UCSD-AML1 (cell line): ENCODE measurements at regions not wholly inside any gene's neighbourhood (a gene's known extent, or its start where the extent isn't known, plus 50 kb on each side); places are given as distances from the start of the nearest gene placed in this dataset.
"Not testable (repeated sequence)": the region's sequence is repeated elsewhere in the genome, so short reads cannot be mapped to it uniquely, and the experiment has no call there.

Experiments used
- DNase-seq: peaks from one replicate; lab custom pipeline; 2025; ENCODE audit not compliant: unreplicated experiment; lab: John Stamatoyannopoulos, UW

DNA sequence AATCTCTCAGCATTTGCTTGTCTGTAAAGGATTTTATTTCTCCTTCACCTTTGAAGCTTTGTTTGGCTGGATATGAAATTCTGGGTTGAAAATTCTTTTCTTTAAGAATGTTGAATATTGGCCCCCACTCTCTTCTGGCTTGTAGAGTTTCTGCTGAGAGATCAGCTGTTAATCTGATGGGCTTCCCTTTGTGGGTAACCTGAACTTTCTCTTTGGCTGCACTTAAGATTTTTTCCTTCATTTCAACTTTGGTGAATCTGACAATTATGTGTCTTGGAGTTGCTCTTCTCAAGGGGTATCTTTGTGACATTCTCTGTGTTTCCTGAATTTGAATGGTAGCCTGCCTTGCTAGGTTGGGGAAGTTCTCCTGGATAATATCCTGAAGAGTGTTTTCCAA, 189.4 kb downstream of the TTC6 start:
- not testable (repeated sequence) for DNase-seq

DNA sequence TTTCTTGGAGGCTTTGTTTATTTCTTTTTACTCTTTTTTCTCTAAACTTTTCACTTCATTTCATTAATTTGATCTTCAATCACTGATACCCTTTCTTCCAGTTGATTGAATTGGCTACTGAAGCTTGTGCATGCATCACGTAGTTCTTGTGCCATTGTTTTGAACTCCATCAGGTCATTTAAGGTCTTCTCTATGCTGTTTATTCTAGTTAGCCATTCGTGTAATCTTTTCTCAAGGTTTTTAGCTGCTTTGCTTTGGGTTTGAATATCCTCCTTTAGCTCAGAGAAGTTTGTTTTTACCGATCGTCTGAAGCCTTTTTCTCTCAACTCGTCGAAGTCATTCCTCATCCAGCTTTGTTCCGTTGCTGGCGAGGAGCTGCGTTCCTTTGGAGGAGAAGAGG, 189.9 kb downstream of the TTC6 start:
- not testable (repeated sequence) for DNase-seq

DNA sequence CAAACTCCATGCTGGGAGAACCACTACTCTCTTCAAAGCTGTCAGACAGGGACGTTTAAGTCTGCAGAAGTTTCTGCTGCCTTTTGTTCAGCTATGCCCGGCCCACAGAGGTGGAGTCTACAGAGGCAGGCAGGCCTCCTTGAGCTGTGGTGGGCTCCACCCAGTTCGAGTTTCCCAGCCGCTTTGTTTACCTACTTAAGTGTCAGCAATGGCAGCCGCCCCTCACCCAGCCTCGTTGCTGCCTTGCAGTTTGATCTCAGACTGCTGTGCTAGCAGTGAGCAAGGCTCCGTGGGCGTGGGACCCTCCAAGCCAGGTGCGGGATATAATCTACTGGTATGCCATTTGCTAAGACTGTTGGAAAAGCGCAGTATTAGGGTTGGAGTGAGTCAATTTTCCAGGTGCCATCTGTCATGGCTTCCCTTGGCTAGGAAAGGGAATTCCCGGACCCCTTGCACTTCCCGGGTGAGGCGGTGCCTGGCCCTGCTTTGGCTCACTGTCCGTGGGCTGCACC, 190.7 kb downstream of the TTC6 start:
- not testable (repeated sequence) for DNase-seq

DNA sequence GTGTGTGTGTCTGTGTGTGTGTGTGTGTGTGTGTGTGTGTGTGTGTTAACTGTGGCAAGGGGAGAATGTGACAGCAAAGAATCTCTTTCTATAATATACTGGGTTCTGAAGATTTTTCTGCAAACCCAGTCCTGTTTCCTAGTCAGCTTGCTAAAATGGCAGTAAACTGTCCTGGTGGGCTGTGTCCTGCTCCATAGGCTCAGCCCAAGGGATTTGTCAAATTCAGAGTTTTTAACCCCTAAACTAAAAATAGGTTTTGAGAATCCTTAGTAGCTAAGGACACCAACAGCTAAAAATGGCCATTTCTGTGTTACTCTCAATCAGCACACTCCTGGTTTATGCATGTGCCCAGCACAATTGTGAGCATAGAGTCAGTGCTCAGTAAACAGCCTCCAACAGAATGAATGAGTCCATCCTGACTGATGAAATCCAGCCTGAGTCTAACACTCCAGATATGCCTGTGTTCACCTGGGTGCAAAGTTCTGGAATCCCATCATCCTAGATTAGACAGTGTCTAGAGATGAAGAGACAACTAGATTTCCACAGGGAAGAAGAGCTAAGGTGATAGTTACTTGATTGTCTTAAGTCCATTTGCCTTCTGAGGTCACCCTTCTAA, 192.6 kb downstream of the TTC6 start:
- no peak for DNase-seq

GRCh38 chr14:37791384-37792036, 196.1 kb downstream of the TTC6 start:
- no peak for DNase-seq

DNA sequence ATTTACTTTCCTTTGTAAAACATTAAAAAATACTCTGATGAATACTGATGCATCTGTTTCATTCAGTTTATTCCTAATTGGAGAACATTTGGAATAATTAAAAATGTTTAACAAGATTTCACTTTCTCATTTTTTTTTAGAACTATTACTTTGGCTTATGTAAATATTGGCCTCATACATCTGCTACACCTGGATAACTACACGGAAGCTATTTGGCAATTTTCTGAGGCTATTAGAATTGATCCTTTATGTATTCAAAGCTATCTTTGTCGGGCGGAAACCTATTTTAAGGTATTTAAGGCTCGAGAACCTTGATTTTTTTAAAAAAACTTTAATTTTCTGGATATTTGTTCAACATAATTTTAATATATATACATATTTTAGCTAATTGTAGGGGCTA, 196.7 kb downstream of the TTC6 start:
- DNase-seq: no peak

DNA sequence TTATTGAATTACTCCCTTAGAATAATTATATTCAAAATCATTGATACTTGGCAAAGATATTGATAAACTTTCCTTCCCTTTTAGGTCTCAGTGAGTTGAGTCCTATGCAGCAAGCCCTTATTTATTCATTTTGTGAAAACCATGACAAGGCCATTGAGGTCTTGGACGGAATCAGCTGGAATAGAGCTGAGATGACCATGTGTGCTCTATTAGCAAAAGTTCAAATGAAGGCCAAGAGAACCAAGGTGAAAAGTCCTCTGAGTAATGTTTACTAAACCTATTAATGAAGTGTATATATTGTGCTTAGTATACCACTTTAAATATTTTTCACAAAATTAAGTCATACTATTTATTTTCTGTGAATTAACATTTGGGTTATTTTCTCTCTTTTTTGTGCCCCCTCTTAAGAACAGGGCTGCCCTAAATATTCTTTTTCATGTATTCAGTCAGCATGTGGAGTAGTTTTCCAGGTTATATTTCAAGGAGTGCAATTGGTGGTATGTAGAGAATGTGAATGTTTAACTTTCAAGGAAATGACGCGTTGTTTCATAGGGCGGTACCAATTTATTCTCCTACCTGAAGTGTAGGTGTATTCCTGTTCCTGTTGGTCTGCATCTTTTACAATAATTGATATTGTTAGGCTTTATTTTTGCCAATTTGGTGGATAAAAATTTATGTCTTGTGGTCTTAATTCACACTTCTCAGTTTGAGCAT, 201.4 kb downstream of the TTC6 start:
- DNase-seq: no peak

DNA sequence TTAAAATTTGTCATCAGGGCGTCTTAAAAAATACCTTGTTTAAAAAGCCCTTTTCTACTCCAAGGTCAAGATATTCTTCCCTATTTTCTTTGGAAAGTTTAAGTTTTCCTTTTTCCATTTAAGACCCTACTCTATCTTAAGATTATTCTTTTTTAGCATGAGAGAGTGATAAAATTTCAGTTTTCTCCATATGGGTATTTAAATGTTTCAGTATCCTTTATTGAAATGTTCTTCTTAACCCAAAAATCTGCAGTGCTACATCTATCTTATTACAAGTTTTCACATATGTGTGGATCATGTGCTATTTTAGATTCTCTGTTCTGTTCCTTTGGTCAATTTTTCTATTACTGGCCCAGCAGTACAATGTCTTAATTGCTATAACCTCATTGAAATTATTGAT, 202.2 kb downstream of the TTC6 start:
- no peak for DNase-seq

DNA sequence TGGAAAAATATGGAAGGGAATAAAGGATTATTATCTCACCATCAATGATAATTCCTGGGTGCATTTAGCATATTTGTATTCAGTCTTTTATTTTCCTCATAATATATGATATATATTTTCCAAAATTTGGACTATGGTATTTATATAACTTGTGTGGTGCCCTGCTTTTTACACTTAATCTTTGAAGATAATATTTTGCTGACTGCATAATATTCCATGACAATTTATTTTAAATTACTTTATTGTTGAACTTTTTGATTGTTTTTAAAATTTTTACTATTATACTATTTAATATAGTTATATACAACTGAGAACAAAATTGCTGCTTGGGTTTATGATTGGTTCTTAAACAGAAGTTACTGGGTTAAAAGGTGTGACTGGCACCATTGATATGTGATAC, 212.3 kb downstream of the TTC6 start:
- no peak for DNase-seq

DNA sequence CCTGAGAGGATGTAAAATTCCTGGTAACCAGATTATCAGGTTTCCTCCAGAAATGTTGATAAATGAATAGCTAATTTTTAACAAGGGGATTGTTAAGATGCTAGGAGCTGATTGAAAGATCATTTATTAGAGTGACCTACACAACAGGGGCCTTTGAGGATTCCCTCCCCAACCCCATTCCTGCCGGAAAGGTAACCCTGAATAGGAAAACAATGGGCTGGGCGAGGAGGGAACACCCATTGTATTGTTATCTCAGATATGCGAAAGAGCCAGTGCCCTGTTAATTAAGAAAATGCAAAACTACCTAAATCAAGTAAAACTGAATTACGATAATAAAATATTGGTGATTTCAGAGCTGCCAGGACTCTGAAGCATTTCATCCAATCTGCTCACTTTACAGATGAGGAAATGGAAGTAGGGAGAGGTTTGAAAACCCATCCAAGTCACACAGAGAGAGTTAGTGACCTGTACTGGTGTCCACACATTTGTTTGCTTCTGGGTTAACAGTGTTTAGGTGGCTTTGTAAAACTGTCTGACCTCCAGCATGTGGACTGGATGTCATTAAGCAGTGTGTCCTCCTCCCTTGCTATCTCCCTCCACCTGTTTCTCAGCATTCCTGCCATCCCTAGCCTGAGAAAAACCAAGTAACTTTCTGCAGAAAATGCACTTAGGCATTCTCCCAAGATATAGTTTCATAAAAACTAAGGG, 214.8 kb downstream of the TTC6 start:
- DNase-seq: no peak

GRCh38 chr14:37813732-37814131, 218.3 kb downstream of the TTC6 start:
- DNase-seq: no peak

DNA sequence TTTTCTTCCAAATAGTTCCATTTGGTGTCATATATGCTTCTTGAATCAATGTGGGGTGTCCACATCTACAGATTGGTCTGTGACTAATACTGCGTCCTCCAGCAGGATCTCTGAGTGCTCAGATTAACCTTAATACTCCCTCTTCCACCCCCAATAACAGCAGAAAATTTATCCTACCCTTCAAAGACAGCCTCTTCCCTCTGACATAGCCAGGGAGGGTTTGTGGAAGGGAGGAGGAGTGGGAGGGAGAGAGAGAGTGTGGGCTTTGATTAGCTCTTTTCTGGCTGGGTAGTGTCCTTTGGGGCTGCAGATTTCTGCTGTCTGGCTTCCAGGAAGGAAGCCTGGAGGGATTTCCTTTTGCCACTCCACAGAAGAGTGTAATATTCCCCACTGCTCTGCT, 220.7 kb downstream of the TTC6 start:
- no peak for DNase-seq

DNA sequence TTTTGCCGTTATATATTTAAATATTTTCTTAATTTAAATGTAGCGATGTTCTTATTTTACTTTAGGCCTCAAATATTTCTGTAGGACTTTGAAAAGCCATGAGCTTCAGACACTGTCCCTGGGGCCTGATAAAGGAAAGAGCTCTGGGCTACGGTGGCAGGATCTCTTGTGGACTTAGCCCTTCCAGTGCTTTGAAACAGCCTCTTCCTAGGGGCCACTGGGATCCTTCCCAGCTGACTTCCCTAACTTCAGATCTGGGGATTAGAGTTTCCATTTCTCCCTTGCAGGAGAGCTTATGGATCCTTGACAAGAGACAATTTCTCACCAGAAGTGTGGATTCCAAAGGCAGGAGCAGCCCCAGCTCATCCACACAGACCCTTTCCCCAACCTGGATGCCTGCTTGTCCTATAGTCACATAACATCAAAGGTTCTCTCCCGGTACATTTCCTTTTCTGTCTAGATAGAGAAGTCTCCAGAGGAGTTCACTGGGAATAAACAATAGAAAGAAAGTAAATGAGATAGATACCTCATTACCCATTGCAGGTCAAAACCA, 221.4 kb downstream of the TTC6 start:
- no peak for DNase-seq

- DNase-seq: no peak
Measured at GRCh38 chr14:37819155-37820015, 224.0 kb downstream of the TTC6 start.

DNA sequence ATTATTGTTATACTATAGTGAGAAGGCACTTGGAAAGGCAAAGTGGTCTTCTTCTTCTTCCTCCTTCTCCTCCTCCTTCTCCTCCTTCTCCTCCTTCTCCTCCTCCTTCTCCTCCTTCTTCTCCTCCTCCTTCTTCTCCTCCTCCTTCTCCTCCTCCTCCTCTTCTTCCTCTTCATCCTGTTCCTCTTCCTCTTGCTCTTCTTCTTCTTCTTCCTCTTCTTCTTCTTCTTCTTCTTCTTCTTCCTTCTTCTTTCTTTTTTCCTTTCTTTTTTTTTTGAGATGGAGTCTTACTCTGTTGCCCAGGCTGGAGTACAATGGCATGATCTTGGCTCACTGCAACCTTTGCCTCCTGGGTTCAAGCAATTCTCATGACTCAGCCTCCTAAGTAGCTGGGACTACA, 225.4 kb downstream of the TTC6 start:
- DNase-seq: not testable (repeated sequence)

DNA sequence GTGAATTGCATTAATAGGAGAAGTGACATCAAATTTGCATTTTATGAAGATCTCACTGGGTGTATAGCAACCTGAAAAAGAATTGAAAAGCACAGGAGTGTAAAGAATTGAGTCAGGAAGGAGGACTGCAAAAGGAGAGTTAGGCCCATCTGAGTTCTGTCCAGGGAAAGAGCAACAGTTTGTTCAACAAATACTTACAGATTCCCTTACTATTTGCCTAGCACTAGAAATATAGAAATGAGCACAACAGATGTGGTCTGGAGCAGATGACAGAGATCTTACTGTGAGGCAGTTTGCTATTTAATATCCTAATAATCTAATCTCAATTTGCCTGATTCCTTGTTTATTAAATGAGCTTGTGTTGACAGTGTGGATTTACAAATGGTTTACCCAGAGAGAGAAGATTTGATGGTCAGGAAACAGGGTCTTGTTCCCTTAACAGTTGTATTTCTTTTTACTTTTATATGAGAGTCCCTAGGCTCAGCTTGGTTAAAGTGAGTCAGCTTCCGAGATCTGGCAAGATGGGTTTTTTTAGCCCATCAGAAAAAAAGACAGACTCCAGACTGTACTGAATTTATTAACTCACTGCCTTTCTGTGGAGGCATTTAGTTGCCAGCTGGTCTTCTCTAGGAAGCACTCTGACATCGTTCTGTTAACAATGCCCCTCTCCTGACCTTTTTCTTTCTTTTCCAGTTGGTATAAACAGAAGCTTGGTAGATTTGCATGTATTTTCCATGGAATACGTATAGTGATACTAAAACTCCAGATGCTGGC, 229.7 kb downstream of the TTC6 start:
- DNase-seq: no peak

GRCh38 chr14:37826869-37827268, 231.4 kb downstream of the TTC6 start:
- DNase-seq: no peak

GRCh38 chr14:37830271-37830670, 234.8 kb downstream of the TTC6 start:
- DNase-seq: no peak

DNA sequence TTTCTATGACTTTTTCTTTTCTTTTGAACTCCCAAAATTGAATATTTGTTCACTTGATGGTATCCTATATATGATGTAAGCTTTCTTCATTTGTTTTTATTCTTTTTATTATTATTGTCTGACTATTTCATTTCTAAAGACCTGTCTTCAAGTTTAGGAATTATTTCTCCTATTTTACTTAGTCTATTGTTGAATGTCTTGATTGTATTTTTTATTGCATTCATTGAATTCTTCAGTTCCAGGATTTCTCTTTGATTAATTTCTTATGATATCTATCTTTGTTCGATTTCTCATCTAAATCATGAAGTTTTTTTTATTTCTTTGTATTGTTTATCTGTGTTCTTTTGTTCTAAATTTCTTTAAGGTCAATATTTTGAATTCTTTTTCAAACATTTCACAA, 238.8 kb downstream of the TTC6 start:
- no peak for DNase-seq

- not testable (repeated sequence) for DNase-seq
Measured at GRCh38 chr14:37838778-37839177, 243.3 kb downstream of the TTC6 start.
